Thoracic aorta (tissue), 2 donors: ENCODE measurements at regions not wholly inside any gene's neighbourhood (a gene's known extent, or its start where the extent isn't known, plus 50 kb on each side); places are given as distances from the start of the nearest gene placed in this dataset.

Source experiments
- ATAC-seq: fragments of 150-250 bp; one replicate; pipeline ENCODE4 v1.8.0; 2017; ENCODE audit warnings: low read depth; ENCODE audit not compliant: insufficient number of reproducible peaks, low FRiP score
- DNase-seq: peaks from one replicate; pipeline ENCODE4 v3.0.0-alpha.2; 2020; ENCODE audit warnings: low spot score
- H3K27ac ChIP-seq, 2 donors: fragments of 200-600 bp; sonication (generic); 1 replicate in 1 of 2; 2 replicates in 1 of 2; pipeline ENCODE4 v1.5.1; 2016; ENCODE audit warnings: mild to moderate bottlenecking in 2 of 2, moderate library complexity in 2 of 2
- H3K27me3 ChIP-seq: fragments of 200-600 bp; sonication (generic); replicated peaks from 2 replicates; pipeline ENCODE4 v1.6.0; 2016; ENCODE audit warnings: mild to moderate bottlenecking; ENCODE audit not compliant: insufficient read depth
- H3K36me3 ChIP-seq: fragments of 200-600 bp; sonication (generic); one replicate; pipeline ENCODE4 v1.5.1; 2016
- H3K4me1 ChIP-seq, 2 donors: fragments of 200-600 bp; sonication (generic); 1 replicate in 1 of 2; 2 replicates in 1 of 2; pipeline versions ENCODE4 v1.5.1 to v1.6.0; 2016; ENCODE audit warnings: low read depth in 2 of 2, mild to moderate bottlenecking in 1 of 2; ENCODE audit not compliant: control insufficient read depth in 1 of 2
- H3K4me3 ChIP-seq: fragments of 200-600 bp; sonication (generic); 2 replicates; pipeline ENCODE4 v1.5.1; 2016; ENCODE audit warnings: mild to moderate bottlenecking
- H3K9me3 ChIP-seq: fragments of 200-600 bp; sonication (generic); 2 replicates; pipeline ENCODE4 v1.5.1; 2016
- TF ChIP-seq, protein P1 (sequence below): fragments of 200-600 bp; sonication (generic); IDR thresholded peaks from one replicate; pipeline ENCODE4 v1.5.1; 2019; ENCODE audit warnings: antibody characterized with exemption

DNA sequence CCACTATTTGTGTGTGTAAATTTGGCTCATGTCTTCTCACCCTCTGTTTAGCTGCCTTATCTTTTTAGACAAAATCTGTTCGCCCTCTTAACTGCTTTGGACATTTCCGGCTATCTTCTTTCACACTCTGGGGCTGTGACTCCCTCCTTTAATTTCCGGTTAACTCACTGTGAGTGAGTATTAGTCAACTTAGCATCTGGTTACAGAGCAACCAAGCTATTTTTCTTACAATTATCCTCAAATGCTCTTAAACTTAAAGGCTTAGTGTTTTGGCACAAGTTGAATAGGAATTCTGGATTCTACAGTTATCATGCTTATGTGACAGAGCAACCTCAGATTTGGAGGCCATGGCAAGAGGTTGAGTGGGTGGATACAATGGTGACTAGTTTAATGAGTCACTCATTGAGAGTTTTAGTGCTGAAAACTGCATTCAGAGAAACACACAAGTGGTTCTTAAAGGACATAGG is 177.6 kb upstream of the SEMA3A start:
- ATAC-seq, result no peak
- no peaks in the 10 kb centered on the region for H3K36me3 ChIP-seq

DNA sequence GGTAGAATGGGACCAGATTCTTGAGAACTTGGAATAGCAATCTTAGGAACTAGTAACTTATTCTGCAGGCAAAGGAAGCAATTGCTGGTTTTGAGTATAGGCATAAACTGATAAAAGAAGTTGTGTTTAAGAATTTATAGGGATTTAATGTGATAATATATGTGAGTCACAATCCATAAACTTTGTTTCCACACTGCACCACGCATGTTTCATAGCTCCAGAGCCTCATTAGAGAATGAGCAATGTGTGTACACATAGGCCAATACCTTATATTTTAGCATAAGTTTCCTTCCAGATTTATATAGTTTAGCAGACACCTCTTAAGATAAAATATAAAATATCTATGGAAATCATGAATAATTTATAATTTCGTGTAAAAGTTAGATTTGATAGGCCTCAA is 175.5 kb upstream of the SEMA3A start:
- no peak for ATAC-seq
- Histone ChIP-seq H3K4me1 (no peaks in the 10 kb centered on the region), H3K9me3 (no peaks in the 10 kb centered on the region), H3K36me3 (no peaks in the 10 kb centered on the region), H3K4me3 (no peak overlapping the region), H3K27ac (no peak overlapping the region), H3K27me3 (no peaks in the 10 kb centered on the region)
- TF ChIP-seq, protein P1, sequence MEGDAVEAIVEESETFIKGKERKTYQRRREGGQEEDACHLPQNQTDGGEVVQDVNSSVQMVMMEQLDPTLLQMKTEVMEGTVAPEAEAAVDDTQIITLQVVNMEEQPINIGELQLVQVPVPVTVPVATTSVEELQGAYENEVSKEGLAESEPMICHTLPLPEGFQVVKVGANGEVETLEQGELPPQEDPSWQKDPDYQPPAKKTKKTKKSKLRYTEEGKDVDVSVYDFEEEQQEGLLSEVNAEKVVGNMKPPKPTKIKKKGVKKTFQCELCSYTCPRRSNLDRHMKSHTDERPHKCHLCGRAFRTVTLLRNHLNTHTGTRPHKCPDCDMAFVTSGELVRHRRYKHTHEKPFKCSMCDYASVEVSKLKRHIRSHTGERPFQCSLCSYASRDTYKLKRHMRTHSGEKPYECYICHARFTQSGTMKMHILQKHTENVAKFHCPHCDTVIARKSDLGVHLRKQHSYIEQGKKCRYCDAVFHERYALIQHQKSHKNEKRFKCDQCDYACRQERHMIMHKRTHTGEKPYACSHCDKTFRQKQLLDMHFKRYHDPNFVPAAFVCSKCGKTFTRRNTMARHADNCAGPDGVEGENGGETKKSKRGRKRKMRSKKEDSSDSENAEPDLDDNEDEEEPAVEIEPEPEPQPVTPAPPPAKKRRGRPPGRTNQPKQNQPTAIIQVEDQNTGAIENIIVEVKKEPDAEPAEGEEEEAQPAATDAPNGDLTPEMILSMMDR, result no peak
- no peak for DNase-seq

More for the DNA sequence above, 177.6 kb upstream of the SEMA3A start:
- Histone ChIP-seq H3K4me1 (no peaks in the 10 kb centered on the region), H3K27ac (no peak overlapping the region), H3K27me3 (no peaks in the 10 kb centered on the region), H3K9me3 (no peaks in the 10 kb centered on the region), H3K4me3 (no peak overlapping the region)
- DNase-seq, result no peak
- TF ChIP-seq, protein P1, result no peak

DNA sequence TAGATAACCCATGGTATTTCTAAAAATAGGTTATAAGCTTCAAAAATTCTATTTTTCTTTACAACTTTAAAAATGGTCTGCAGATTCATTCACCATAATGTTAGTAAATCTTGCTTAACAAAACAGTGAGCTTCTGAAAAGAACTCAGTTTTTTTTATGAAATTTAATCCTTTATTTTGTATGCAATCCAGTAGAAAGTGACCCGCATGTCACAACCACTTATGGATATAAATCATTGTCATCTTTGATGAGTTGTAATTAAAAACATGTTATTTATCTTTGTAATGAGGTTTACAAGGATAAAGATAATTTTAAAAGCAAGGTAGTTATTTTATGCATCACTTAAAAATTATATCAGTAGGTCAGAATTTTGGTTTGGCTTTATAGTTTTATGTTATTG is 173.5 kb upstream of the SEMA3A start:
- Histone ChIP-seq H3K4me3 (no peak overlapping the region), H3K9me3 (no peaks in the 10 kb centered on the region), H3K4me1 (no peaks in the 10 kb centered on the region), H3K27ac (no peak overlapping the region), H3K27me3 (no peaks in the 10 kb centered on the region), H3K36me3 (no peaks in the 10 kb centered on the region)
- TF ChIP-seq, protein P1, result no peak
- DNase-seq, result no peak
- ATAC-seq, result no peak

DNA sequence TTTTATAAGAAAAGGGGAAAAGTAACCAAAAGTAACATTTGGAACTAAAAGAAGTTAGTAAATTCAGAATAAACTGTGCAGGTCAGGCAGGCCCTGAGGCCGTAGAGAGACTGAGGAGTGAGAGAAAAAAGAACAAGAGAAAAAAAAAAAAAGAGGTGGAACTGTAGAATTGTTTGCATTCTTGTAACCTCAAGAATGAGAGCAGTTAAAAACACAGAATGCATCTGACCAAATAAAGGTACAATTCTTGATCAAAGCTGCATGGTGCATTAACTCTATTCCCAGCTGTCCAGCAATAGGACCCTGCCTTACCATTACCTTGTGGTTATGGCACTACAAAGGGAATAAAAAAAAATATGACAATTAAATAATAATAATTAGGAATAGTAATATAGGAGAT is 170.1 kb upstream of the SEMA3A start:
- H3K27ac ChIP-seq, result no peak overlapping the region
- ATAC-seq, result no peak
- H3K9me3 ChIP-seq, result no peaks in the 10 kb centered on the region
- no peaks in the 10 kb centered on the region for H3K27me3 ChIP-seq
- TF ChIP-seq, protein P1, result no peak
- H3K36me3 ChIP-seq, result no peaks in the 10 kb centered on the region
- H3K4me1 ChIP-seq, result no peaks in the 10 kb centered on the region
- no peak for DNase-seq
- H3K4me3 ChIP-seq, result no peak overlapping the region

DNA sequence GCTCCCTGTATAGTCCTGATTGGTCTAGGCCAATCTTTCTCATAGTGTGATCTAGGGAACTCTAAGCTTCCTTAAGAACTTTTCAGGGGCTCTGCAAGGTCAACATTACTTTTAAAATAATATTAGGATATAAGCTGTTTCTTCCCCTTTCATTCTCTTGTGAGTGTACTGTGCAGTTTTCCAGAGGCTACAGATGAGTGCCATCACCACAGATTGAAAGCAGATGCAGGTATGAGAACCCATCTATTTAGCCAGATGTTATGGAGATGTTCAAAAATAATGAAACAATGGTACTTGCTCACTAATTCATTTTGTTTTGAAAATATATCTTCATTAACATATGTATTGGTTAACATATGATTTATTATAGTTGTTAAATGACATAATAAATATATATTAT is 169.2 kb upstream of the SEMA3A start:
- no peaks in the 10 kb centered on the region for H3K27me3 ChIP-seq
- no peak overlapping the region for H3K4me3 ChIP-seq
- no peak overlapping the region for H3K27ac ChIP-seq
- no peaks in the 10 kb centered on the region for H3K36me3 ChIP-seq
- DNase-seq (no peak), ATAC-seq (no peak)
- no peaks in the 10 kb centered on the region for H3K4me1 ChIP-seq
- TF ChIP-seq, protein P1, result no peak
- H3K9me3 ChIP-seq, result no peaks in the 10 kb centered on the region
